ENCODE measurements at regions not wholly inside any gene's neighbourhood (a gene's known extent, or its start where the extent isn't known, plus 50 kb on each side); places are given as distances from the start of the nearest gene placed in this dataset.

- no peak for DNase-seq
- no peak for TF ChIP-seq GATA1 (IDR thresholded peaks at IDR 0.05; ENCODE audit: low read depth, low read length)
- TF ChIP-seq POLR2A (IDR thresholded peaks at IDR 0.05; ENCODE audit: low read length), result no peak
Observed at GRCh38 chr7:25384788-25385505, 156.7 kb upstream of the NPVF start.

DNA sequence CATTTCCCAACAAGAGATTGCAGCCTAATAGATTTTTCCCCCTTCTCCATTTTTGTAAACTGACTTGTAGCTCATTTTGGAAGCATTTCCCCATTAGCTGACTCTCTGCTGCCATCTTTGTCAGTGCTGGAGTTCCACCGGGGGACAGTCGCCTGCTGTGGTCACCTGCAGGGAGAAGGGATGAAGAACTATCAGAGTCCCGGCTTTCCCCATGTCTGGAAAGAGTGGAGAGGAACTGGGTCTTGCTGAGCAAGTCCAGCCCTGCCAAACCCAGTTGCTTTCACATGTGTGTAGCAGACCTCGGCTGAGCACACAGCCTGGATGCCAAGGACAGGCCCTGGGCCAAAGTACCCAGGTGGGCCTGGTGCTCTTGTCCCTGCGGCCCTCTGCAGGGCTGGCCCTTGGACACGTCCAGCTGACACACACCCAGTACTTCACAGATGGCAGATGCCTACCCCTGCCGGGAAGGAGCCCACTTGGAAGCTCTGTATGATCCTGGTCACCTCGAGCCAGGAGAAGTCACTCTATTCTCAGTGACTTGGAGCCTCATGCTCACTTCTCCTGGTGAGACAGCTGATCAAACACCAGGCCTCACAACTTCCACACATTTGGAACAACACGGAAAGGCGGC, 157.3 kb upstream of the NPVF start:
- no peak for DNase-seq
- TF ChIP-seq GATA1 (IDR thresholded peaks at IDR 0.05; ENCODE audit: low read depth, low read length) (no peak), POLR2A (IDR thresholded peaks at IDR 0.05; ENCODE audit: low read length) (no peak)

GRCh38 chr7:25386311-25386744, 158.0 kb upstream of the NPVF start:
- no peak for DNase-seq
- no peak for TF ChIP-seq GATA1 (IDR thresholded peaks at IDR 0.05; ENCODE audit: low read depth, low read length)
- no peak for TF ChIP-seq POLR2A (IDR thresholded peaks at IDR 0.05; ENCODE audit: low read length)

- no peak for DNase-seq
- TF ChIP-seq POLR2A (IDR thresholded peaks at IDR 0.05; ENCODE audit: low read length), result no peak
- no peak for TF ChIP-seq GATA1 (IDR thresholded peaks at IDR 0.05; ENCODE audit: low read depth, low read length)
Observed at GRCh38 chr7:25388681-25389080, 160.4 kb upstream of the NPVF start.

DNA sequence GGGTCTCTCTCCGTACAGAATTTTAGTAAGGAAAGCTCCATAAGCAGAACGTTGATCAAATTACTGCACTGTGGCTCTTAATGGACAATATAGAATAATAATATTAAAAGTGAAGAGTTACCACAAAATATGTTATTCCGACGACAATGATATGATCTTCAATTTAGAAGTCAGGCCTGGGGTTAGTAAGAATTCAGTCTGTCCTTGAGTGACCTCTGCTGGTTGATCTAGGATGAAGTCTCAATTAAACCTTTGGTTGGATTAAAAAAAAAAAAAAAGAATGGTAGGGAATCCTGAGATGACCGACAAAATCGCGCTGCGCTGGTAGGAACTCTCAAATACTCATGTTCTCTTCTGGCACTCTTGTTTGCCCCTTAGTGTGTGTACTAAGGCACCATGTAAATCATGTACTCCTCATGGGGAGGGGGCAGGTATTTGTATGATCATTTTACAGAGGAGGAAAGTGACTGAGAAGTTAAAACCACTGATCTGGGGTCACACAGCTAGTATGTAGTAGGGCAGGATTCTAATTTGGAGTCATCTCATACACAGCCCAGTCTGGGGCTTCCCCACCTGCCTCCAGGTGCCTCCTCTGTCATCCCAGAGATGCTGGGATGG, 161.3 kb upstream of the NPVF start:
- DNase-seq, result peak; percentile 2 to 20

DNA sequence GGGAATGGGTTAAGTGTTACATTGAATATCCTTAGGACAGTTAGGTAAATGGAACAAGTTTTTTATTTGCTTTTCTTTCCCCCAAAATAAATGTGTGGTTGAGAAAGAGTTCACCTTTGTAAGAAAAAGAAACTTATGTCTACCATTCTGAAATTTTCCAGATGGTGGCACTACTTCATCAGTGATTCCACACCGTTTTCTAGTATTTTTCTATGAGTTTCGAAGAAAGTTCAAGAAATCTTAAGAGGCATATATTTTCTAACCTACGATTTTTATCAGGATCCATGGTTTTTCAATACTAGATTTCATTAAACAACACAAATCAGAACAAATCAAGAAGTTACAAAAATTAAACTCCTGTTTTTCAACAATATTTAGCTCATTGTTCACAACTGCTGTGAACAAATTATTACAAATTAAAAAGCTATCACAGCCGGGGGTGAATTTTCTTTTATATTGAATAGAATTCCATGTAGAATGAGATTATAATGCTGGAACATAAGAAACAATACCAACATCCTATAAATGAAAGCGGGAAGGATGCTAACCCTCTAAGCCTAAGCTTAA, 163.1 kb upstream of the NPVF start:
- TF ChIP-seq POLR2A (IDR thresholded peaks at IDR 0.05; ENCODE audit: low read length) (no peak), GATA1 (IDR thresholded peaks at IDR 0.05; ENCODE audit: low read depth, low read length) (no peak)
- DNase-seq, result no peak

More for the DNA sequence above, 161.3 kb upstream of the NPVF start:
- no peak for TF ChIP-seq POLR2A (IDR thresholded peaks at IDR 0.05; ENCODE audit: low read length)
- TF ChIP-seq GATA1 (IDR thresholded peaks at IDR 0.05; ENCODE audit: low read depth, low read length), result no peak

DNA sequence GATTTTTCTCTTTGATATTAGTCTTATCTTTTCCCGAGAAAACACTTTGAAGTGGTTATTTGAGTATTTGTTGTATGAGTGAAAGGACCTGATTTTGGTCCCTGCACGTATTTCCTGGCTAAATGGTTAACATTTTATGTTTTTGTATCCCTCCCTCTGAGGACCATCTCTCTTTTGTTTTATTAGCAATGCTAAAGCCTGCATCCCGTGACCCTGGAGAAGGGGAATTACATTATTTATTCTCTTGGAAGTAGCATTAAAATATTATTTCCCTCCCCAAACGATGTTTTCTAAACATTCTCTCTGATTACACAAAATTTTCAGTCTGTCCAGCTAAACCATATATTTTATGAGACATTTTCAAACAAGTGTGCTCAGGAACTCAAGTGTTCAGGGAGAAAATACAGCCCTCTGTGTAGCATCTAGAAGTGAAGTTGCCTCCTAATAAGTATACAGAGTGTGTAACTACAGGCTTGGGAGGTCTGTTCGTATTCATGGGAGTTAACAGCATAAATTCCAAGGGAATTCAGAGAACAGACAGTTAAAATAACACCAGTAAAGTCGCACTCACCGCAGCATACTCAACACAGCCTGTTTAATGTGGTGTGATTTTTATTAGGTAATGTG, 163.8 kb upstream of the NPVF start:
- no peak for DNase-seq
- TF ChIP-seq GATA1 (IDR thresholded peaks at IDR 0.05; ENCODE audit: low read depth, low read length) (no peak), POLR2A (IDR thresholded peaks at IDR 0.05; ENCODE audit: low read length) (no peak)

GRCh38 chr7:25392588-25393338, 164.5 kb upstream of the NPVF start:
- TF ChIP-seq POLR2A (IDR thresholded peaks at IDR 0.05; ENCODE audit: low read length) (no peak), GATA1 (IDR thresholded peaks at IDR 0.05; ENCODE audit: low read depth, low read length) (no peak)

GRCh38 chr7:25395976-25396375, 167.7 kb upstream of the NPVF start:
- TF ChIP-seq GATA1 (IDR thresholded peaks at IDR 0.05; ENCODE audit: low read depth, low read length) (no peak), POLR2A (IDR thresholded peaks at IDR 0.05; ENCODE audit: low read length) (no peak)
- no peak for DNase-seq

More at GRCh38 chr7:25392588-25393338, 164.5 kb upstream of the NPVF start:
- no peak for DNase-seq

DNA sequence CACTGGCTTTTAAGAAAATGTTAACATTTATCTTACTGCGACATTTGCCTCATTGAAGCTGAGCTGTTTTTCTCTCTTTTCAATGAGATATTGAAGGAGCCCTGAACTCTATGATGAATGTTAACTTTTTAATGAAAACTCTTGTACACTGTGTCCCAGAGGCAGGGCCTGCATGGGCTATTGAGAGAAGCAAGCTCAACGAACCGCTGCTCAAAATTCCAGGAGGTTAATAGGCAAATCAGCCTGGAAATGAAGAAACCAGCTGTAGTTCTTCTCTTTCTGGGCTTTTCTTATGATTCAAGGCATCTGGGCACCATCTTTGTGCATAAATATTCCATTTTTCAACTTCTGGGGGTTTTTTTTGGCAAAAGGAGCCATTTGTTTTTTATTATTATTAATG, 168.4 kb upstream of the NPVF start:
- TF ChIP-seq GATA1 (IDR thresholded peaks at IDR 0.05; ENCODE audit: low read depth, low read length), result no peak
- no peak for TF ChIP-seq POLR2A (IDR thresholded peaks at IDR 0.05; ENCODE audit: low read length)
- no peak for DNase-seq

GRCh38 chr7:25398418-25398817, 170.1 kb upstream of the NPVF start:
- TF ChIP-seq GATA1 (IDR thresholded peaks at IDR 0.05; ENCODE audit: low read depth, low read length) (no peak), POLR2A (IDR thresholded peaks at IDR 0.05; ENCODE audit: low read length) (no peak)
- no peak for DNase-seq

DNA sequence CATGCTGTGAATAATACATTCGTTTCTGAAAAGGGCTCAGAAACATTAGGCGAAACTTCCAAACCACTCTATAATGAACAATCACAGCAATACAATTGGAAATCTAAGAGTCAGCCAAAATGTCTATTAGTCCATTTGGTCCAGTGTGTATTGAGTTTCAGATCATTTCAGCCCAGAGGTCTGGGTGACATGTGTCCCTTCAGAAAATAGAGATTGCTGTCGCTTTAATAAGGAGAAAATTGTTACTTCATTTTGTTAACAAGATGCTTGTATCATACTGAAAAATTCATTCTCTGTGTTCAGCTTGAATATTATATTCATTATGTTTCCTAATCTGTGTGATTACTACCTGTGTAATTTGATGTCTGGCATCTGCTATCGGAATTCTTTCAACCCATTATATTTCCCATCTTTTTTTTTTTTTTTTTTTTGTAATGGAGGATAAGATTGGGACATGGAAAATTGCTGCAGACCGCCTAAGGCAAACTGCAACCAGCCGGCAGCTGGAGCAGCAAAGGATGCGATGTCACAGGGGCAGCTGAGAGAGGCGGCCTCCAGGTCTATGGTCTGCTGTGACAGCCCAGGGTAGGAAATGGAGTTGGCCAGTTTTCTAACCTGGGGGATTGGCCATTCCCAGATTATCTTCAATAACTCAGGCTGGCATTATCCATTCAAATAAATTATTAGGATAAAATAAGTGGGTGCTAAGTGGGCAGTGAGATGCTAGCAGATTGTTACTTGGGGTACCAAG, 170.9 kb upstream of the NPVF start:
- DNase-seq, result no peak
- TF ChIP-seq GATA1 (IDR thresholded peaks at IDR 0.05; ENCODE audit: low read depth, low read length) (no peak), POLR2A (IDR thresholded peaks at IDR 0.05; ENCODE audit: low read length) (no peak)

- TF ChIP-seq POLR2A (IDR thresholded peaks at IDR 0.05; ENCODE audit: low read length) (no peak), GATA1 (IDR thresholded peaks at IDR 0.05; ENCODE audit: low read depth, low read length) (no peak)
- DNase-seq, result no peak
Observed at GRCh38 chr7:25402532-25402931, 174.2 kb upstream of the NPVF start.

All from erythroblast (primary cell).